SIG-M5 treated with dmso at 0.1 percent for 504 hours (cell line): ENCODE measurements at regions not wholly inside any gene's neighbourhood (a gene's known extent, or its start where the extent isn't known, plus 50 kb on each side); places are given as distances from the start of the nearest gene placed in this dataset.

Experiments
- DNase-seq: peaks from one replicate; lab custom pipeline; 2025; ENCODE audit not compliant: unreplicated experiment; lab: John Stamatoyannopoulos, UW

DNA sequence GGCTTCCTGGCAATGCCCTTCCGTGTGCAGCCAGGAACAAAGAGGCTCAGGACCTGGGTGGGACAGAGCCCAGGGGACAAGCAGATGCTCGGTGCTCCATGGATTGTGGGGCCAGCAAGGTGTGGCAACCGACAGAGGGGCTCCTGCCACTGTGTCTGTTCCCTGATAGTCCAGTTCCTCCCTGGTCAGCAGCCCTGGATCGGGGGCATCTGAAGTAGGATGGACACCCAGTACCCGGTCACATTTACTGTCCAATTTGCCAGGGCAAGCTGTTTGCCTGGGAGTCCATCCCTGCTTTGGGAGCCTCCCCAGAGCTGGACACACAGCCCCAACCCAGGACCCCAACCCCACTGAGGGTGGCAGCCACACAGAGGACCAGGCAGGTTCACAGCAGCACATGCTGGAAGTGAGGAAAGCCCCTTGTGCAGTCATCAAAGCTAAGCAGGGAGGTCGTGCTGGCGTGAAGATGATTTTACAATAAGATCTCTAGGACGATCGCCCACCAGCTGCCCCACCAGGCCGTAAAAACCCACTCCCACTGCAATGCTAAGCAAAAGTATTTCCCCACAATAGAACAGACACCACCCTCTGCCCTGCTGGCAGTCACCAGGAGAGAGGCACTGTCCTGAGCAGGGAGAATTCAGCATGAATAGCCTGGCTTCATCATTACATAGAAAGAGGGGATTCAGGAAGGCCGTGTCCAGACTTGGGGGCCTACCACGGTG, 141.7 kb downstream of the NDUFA10 start:
- DNase-seq = no peak

DNA sequence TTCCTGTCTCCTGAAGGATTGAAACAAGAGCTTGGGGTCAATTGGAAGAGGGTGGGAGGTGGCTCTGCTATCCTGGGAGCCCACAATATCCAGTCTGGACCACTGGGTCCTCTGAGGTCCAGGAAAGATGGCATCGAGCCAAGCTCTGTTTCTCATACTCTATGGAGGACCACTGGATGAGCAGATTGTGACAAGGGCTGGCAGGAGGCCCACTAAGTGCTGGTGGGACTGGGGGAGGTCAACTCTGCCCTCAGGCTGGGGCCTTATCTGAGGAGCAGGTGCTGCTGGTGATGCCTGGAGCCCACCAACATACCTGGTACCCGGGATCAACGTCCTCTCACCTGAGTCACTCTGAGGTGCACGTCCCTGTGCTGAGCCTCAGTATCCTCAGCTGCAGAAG, 142.4 kb downstream of the NDUFA10 start:
- DNase-seq = no peak

DNA sequence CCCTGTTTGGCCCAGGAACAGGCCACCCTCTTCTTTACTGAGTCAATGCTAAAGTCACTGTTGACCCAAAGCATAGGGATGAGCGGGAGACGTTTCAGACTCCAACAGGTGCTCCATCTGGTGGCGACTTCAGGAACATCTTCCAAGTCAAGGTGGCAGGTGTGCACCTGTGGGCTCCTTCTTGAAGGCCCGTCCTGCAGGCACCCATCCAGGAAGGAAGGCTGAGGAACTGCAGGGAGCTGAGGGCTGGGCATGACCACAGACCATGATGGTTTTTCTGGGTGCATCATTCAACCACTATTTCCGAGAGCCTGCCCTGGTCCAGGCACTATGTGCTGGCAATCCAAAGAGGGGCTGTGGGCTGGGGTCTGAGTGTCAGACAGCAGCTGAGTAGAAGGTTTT, 142.8 kb downstream of the NDUFA10 start:
- DNase-seq = peak; percentile 37

DNA sequence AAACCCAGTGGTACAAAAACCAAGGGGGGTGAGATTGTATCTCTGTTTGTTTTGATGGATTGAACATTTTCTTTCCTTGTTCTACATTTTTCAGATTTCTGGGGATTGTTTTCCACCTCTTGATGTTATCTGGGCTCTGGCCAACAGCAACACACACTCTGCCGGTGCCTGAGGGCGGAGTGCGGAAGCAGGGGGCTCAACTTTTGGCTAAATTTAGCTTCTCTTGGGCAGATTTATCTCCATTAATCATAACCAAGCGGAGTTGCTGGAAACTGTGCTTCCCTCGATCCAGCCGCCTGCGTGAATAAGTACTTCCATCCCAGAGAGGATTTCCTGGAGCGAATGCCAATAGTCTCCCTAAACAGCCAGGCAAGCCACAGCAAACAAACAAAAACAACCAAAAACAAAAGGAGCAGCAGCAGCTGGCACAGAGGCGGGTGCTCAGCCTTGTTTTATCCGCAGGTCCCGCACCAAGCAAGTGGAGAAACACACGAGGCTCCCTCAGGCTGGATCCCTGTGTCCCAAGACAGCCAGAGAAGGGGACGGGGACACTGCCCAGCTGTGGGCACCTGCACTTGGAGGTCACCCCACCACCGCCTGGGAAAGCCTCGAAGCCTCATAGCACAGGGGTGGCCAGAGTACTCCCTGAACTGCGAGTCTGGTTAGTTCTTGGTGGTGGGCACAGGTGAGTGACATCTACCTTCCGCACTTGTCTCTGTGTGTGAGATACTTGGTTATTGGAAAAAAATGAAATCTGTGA, 143.4 kb downstream of the NDUFA10 start:
- DNase-seq = no peak

DNA sequence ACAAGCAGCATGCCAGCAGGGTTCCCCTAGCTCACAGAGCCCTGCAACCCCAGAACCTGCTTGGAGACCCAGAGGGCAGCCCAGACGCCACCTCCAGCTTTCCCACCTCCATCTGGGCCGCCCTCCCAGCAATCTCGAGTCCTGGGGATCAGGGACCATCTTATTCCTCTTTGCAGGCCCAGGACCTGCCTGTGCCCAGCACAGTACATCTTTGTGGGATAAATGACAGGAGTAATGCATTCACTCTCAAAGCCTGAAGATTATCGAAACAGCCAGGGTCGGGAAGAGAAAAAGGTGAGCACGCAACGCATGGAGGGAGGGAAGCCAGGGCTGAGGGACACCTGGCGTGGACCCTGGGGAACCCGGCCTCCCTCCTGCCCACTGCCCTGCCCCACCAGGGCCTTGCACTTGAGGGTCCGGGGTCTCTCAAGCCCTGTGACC, 144.1 kb downstream of the NDUFA10 start:
- no peak for DNase-seq

DNA sequence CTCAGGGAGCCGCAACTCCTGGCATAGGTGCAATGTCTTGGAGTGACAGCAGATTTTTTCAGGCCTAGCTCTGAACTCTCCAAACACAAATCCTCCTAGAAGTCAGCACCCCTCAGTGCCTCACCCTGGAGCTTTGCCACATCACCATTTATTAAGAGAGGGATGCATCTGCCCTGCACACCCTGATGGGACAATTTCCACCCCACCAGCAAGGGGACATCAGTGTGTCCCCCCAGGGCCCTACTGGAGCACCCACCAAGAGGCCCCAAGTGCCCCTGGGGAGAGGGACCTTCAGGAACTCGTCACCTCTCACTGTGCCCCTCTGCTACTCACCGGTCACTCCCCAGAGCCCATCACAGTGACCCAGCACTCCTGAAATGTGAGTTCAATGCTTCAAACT, 144.7 kb downstream of the NDUFA10 start:
- no peak for DNase-seq

DNA sequence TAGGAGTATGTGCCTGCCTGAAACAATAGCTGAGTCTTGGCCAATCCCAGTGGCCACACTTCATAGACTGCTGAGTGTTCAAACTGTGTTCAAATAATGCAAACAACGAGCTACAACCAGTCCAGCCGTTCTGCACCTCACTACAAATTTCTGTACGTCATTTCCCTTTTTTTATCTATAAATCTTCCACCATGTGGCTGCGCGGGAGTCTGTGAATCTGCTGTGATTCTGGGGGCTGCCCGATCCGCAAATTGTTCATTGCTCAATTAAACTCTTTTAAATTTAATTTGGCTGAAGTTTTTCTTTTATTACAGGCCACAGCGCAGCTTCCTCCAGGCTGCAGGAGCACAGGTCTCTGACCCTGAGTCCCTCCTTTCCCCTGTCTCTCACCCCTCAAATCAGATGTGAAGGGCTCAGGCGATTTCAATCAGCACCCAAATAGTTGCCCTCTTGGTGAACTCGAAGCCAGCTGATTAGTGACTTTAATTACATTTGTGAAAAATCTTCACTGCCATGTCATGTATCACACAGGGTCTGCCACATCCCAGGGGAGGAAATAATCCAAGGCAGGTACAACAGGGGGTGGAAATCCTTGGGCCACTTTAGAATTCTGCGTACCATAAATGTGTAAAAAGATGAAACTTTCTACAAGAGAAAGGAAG, 145.6 kb downstream of the NDUFA10 start:
- no peak for DNase-seq

- DNase-seq = no peak
Observed at GRCh38 chr2:239878686-239879085, 146.5 kb downstream of the NDUFA10 start.

GRCh38 chr2:239876948-239877289, 148.2 kb downstream of the NDUFA10 start:
- no peak for DNase-seq

DNA sequence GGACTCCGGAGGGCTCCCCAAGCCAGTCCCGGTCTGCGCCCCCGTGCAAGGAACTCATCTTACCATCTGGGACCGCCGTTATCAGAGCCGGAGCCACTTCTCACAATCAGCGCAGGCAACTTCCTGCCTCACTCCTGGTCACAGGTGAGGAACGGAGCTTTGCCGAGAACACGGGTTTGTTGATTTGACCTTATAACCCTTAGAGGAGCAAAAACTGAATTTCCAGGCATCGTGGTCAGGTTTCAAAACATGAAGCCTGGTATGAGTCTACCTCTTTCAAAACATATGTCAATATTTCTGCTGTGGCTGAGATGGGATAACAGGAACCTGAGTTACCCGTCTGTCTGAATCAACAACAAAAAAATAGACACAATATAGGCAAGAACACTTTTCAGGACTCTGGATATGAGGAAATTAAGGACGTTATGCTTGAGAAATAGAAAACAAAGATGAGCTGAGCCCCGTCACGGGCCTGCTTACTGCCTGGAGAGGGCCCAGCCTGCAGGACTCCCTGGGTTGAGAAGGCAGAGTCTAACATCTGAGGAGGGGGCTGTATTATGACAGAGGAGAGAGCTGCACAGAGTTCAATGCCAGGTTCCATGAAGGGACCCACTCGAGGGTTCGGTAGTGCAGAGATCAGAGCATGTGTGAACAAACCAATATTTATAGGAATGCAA, 148.7 kb downstream of the NDUFA10 start:
- DNase-seq = no peak

- no peak for DNase-seq
Observed at GRCh38 chr2:239874636-239875356, 150.3 kb downstream of the NDUFA10 start.

DNA sequence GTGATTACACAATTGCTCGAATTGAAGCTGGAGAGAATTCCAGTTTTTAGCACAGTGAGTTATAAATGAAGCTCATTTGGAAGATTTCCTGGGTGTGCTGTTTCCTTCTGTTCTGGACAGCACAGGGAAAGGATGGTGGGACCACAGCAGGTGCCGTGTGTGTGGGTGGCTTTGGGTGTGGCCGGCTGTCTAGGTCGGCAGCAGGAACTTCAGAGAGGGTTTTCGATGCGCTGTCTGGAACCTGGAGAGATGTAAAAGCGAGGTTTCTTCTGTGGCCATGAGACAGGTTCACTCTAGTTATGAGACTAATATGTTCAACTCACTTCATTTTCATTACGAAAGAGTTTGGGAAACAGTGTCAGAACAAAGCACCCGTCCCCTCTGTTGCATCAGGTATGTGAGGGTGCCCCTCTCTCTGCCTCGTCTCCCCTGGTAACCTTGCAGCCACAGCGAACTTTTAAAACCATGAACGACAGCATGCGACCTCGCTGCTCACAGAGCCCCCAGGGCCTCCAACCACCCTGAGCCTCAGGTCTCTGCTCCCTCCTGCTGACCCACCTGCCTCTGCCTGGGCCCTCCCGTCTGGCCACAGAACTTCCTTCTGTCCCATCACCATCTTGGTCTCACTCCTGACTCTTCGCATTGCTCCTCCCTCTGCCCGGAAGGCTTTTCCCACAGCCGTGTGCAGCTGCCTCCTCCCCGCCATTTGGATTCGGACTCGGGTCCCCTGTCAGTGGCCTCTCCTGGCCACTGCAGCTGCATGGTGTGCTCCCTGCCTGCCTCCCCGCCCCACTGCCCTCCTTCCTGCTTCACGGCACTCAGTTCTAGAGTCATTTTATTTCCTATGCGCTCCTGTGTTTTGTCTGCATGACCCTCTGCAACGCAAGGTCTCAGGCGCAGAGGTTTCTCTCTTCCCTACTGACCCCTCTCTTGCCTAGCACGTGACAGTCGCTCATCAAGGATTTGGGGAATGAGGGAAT, 151.2 kb downstream of the NDUFA10 start:
- no peak for DNase-seq

DNA sequence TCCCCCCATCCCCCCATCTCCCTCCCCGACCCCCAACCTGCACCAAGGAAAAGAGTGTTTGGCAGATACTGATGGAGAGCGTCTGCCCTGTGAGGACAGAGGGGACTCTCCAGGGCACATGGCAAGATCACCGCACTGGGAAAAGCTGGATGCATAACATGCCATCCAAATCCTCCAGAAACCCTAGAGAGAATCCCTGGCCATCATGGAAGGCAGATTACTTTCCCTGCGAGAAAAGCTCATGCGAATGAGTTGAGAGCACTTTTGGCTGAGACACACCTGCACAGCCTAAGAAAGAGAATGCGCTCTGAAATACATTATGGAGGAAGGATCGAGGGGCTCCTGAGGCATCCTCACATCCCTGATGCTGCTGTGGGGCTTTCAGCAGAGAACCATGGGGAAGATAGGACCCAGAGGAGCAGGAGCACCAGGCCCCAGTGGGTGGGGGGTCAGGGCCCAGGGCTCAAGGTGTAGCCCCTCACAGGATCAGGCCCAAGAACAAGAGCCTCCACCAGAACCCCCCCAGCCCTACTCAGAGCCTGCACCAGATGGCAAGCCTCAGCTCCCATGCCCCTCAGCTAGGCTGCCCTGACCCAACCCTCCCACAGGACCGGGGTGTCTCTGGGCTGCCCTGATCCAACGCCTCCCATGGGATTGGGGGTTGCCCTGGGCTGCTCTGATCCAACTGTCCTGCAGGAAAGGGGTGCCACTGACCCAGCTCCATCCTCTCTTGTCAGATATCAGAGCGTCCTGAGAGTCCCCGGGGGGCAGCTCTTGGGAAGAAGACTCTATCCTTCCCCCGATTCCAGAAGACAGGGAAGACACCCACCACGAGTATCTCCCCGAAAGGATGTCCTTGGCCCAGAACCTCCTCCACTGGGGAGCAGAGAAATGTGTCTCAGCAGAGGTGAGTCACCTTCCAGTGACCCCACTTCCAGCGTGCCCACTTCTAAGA, 153.4 kb downstream of the NDUFA10 start:
- no peak for DNase-seq

GRCh38 chr2:239870863-239871262, 154.3 kb downstream of the NDUFA10 start:
- DNase-seq = no peak

DNA sequence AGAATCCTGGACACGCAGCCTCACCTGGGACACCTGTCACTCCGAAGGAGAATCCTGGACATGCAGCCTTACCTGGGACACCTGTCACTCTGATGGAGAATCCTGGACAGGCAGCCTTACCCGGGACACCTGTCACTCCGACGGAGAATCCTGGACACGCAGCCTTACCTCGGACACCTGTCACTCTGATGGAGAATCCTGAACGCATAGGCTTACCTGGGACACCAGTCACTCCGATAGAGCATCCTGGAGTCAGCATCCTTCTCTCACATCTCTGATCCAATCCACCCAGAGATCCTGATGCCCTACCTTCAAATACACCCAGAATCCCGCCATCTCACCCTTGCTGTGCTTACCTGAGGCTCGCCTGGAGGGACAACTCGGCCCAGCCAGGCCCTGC, 154.9 kb downstream of the NDUFA10 start:
- no peak for DNase-seq

DNA sequence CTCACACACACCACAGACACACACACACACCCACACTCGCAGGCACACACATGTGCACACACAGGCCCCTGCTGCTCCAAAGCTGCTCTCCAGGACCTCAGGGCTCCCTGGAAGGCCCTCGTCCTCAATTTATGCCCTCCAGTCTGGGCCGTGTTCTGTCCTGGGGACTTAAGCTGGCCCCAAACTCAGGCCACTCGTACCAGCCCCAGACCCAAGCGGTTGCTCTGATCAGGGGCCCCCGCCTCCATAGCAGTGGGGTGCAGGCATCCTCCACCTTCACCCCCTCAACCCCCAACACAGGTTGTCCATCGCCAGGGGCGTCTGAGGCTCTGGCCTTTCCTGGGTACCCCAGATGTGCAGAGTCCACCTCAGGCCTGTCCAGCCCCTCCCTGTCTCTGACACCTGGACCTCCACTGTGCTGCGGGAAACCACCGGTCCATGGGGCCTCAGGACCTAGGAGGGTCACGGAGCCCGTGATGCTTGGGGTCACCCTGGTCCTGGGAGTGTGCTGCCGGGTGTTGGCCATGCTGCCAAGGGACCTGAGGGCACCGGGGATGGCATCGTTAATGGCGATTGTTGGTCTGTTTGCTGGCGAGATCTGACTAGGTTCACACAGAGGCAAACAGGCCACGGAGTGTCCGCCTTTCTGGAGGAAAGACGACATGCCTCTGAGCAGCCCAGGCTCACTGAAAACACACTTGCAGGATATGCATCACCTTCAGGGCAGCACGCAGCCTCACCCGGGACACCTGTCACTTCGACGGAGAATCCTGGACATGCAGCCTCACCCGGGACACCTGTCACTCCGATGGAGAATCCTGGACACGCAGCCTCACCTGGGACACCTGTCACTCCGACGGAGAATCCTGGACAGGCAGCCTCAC, 155.6 kb downstream of the NDUFA10 start:
- DNase-seq = no peak

- DNase-seq = no peak
Observed at GRCh38 chr2:239868556-239869181, 156.5 kb downstream of the NDUFA10 start.
